Prostate gland (tissue), 2 donors: ENCODE measurements at regions not wholly inside any gene's neighbourhood (a gene's known extent, or its start where the extent isn't known, plus 50 kb on each side); places are given as distances from the start of the nearest gene placed in this dataset.

Experiments used
- CTCF ChIP-seq, 4 experiments: fragments of 200-600 bp in 2 of 4; fragments of 450-650 bp in 2 of 4; sonication (generic) in 2 of 4; IDR thresholded peaks; 1 replicate in 3 of 4; 2 replicates in 1 of 4; pipeline ENCODE4 v1.5.1; 2016 to 2019; ENCODE audit warnings: antibody characterized with exemption in 4 of 4, mild to moderate bottlenecking in 2 of 4, moderate library complexity in 2 of 4
- POLR2A ChIP-seq: fragments of 450-650 bp; IDR thresholded peaks from one replicate; pipeline ENCODE4 v1.6.1; 2016; ENCODE audit warnings: antibody characterized with exemption, mild to moderate bottlenecking
- POLR2AphosphoS5 ChIP-seq: sonication (generic); formaldehyde crosslinking; IDR thresholded peaks from one replicate; pipeline ENCODE4 v1.6.1; 2017; ENCODE audit warnings: antibody characterized with exemption

GRCh38 chr3:177679568-177680471, 482.5 kb upstream of the TBL1XR1 start:
- no peak for TF ChIP-seq CTCF (IDR thresholded peaks at IDR 0.05)
- no peak for TF ChIP-seq POLR2AphosphoS5
- no peak for TF ChIP-seq POLR2A
